Neural progenitor cell (in vitro differentiated cells): ENCODE measurements at regions not wholly inside any gene's neighbourhood (a gene's known extent, or its start where the extent isn't known, plus 50 kb on each side); places are given as distances from the start of the nearest gene placed in this dataset.
A peak's percentile ranks its signal among the peaks of the same experiment; 100 is the strongest.

Source experiments
- DNase-seq: peaks from one replicate; pipeline ENCODE4 v3.0.0-alpha.2; 2016; ENCODE audit warnings: low spot score
- H2AFZ ChIP-seq: fragments of 200-600 bp; sonication (generic); replicated peaks from 2 replicates; pipeline ENCODE4 v1.6.1; 2016; ENCODE audit warnings: antibody characterized with exemption
- H3F3A ChIP-seq: fragments of 200-600 bp; sonication (generic); 2 replicates; pipeline ENCODE4 v1.6.1; 2016; ENCODE audit warnings: antibody characterized with exemption, low read depth
- H3K27ac ChIP-seq: fragments of 200-600 bp; sonication (generic); 2 replicates; pipeline ENCODE4 v1.5.1; 2016; ENCODE audit warnings: mild to moderate bottlenecking
- H3K27me3 ChIP-seq: fragments of 200-600 bp; sonication (generic); 2 replicates; pipeline ENCODE4 v1.6.1; 2016; ENCODE audit warnings: mild to moderate bottlenecking, moderate library complexity
- H3K36me3 ChIP-seq: fragments of 200-600 bp; sonication (generic); 2 replicates; pipeline ENCODE4 v1.5.1; 2016
- H3K4me1 ChIP-seq: fragments of 200-600 bp; sonication (generic); 2 replicates; pipeline ENCODE4 v1.6.1; 2016; ENCODE audit warnings: mixed run types
- H3K4me2 ChIP-seq: fragments of 200-600 bp; sonication (generic); 2 replicates; pipeline ENCODE4 v1.6.1; 2016
- H3K4me3 ChIP-seq: fragments of 200-600 bp; sonication (generic); 2 replicates; pipeline ENCODE4 v1.5.1; 2016
- H3K79me2 ChIP-seq: fragments of 200-600 bp; sonication (generic); 2 replicates; pipeline ENCODE4 v1.6.1; 2016; ENCODE audit warnings: low read depth
- H3K9ac ChIP-seq: fragments of 200-600 bp; sonication (generic); 2 replicates; pipeline ENCODE4 v1.6.1; 2016
- H3K9me3 ChIP-seq: fragments of 200-600 bp; sonication (generic); 2 replicates; pipeline ENCODE4 v1.5.1; 2016; ENCODE audit warnings: low read depth
- H4K20me1 ChIP-seq: fragments of 200-600 bp; sonication (generic); 2 replicates; pipeline ENCODE4 v1.6.1; 2016; ENCODE audit warnings: low read depth
- H3K27ac Mint-ChIP-seq: 3 replicates; pipeline ENCODE4 v1.8.0; 2021; ENCODE audit warnings: mixed read lengths
- H3K27me3 Mint-ChIP-seq: 2 replicates; pipeline ENCODE4 v1.8.0; 2022; ENCODE audit warnings: low read depth, mild to moderate bottlenecking, inconsistent platforms, moderate library complexity, mixed read lengths; ENCODE audit not compliant: insufficient read depth
- H3K36me3 Mint-ChIP-seq: 3 replicates; pipeline ENCODE4 v1.8.0; 2021; ENCODE audit warnings: mixed read lengths
- H3K4me1 Mint-ChIP-seq: 3 replicates; pipeline ENCODE4 v1.8.0; 2021; ENCODE audit warnings: mixed read lengths
- H3K4me3 Mint-ChIP-seq: 3 replicates; pipeline ENCODE4 v1.8.0; 2021; ENCODE audit warnings: mild to moderate bottlenecking, moderate library complexity, mixed read lengths
- H3K9me3 Mint-ChIP-seq: 3 replicates; pipeline ENCODE4 v1.8.0; 2020; ENCODE audit warnings: mixed read lengths
- EZH2 ChIP-seq: fragments of 200-600 bp; sonication (generic); IDR thresholded peaks from 2 replicates; pipeline ENCODE4 v1.6.1; 2017; ENCODE audit warnings: antibody characterized with exemption, mild to moderate bottlenecking, moderate library complexity
- EZH2phosphoT487 ChIP-seq: fragments of 200-600 bp; sonication (generic); IDR thresholded peaks from 2 replicates; pipeline ENCODE4 v1.6.1; 2017; ENCODE audit warnings: antibody characterized with exemption
- TF ChIP-seq, protein P1 (sequence below): fragments of 200-600 bp; sonication (generic); IDR thresholded peaks from 2 replicates; pipeline ENCODE4 v1.5.1; 2017; ENCODE audit warnings: antibody characterized with exemption, mild to moderate bottlenecking

DNA sequence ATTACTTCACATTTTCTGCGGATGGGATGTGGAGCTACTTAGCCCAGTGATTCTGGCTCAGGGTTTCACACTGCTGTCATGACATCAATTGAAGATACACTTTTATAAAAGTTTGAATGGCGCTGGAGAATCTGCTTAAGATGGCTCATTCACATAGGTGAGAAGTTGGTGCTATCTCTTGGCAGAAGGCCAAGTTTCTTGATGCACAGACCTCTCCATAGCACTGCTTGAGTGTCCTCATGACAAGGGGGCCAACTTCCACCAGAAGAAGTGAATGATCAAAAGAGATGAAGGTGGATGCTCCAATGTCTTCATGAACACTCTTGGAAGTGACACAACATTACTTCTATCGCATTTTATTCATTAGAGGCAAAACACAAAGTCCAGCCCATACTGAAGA is 403.7 kb upstream of the CCNG1 start:
- Histone ChIP-seq H3K27ac (no peak overlapping the region), H3K4me1 (no peaks in the 10 kb centered on the region), H3K79me2 (no peaks in the 10 kb centered on the region), H3F3A (no peaks in the 10 kb centered on the region), H3K9ac (no peak overlapping the region), H3K27me3 (no peaks in the 10 kb centered on the region), H3K36me3 (no peaks in the 10 kb centered on the region), H3K4me3 (no peak overlapping the region), H2AFZ (no peak overlapping the region), H3K4me2 (no peak overlapping the region), H4K20me1 (no peaks in the 10 kb centered on the region), H3K9me3 (no peaks in the 10 kb centered on the region)
- H3K27ac Mint-ChIP-seq: no peak overlapping the region
- no peaks in the 10 kb centered on the region for H3K36me3 Mint-ChIP-seq
- no peak for DNase-seq
- H3K4me3 Mint-ChIP-seq: no peak overlapping the region
- H3K9me3 Mint-ChIP-seq: peaks cover 6% of the 10 kb centered on the region
- H3K4me1 Mint-ChIP-seq: peaks cover 2% of the 10 kb centered on the region
- H3K27me3 Mint-ChIP-seq: peaks cover 3% of the 10 kb centered on the region
- TF ChIP-seq, protein P1, sequence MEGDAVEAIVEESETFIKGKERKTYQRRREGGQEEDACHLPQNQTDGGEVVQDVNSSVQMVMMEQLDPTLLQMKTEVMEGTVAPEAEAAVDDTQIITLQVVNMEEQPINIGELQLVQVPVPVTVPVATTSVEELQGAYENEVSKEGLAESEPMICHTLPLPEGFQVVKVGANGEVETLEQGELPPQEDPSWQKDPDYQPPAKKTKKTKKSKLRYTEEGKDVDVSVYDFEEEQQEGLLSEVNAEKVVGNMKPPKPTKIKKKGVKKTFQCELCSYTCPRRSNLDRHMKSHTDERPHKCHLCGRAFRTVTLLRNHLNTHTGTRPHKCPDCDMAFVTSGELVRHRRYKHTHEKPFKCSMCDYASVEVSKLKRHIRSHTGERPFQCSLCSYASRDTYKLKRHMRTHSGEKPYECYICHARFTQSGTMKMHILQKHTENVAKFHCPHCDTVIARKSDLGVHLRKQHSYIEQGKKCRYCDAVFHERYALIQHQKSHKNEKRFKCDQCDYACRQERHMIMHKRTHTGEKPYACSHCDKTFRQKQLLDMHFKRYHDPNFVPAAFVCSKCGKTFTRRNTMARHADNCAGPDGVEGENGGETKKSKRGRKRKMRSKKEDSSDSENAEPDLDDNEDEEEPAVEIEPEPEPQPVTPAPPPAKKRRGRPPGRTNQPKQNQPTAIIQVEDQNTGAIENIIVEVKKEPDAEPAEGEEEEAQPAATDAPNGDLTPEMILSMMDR: no peak
- no peak for TF ChIP-seq EZH2
- no peak for TF ChIP-seq EZH2phosphoT487

DNA sequence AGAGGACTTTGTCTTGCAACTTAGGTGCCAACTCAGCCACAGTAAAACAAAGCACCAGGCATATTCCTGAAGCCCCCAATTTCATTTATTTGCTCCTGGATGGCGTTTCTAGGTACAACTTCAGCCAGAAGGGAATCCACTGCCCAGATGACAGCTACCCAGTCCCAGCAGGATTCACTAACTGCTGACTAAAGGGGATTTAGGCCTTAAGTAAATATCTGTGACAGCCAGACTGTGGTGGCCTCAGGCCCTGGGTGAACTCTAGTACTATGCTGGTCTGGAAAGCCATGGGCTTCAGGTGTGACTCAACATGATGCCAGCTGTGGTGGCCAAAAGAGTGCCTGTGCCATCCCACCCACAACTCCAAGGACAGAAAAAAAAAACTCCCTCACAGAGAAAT is 396.1 kb upstream of the CCNG1 start:
- Histone ChIP-seq H4K20me1 (no peaks in the 10 kb centered on the region), H3K27me3 (no peaks in the 10 kb centered on the region), H3K4me2 (no peak overlapping the region), H3K36me3 (no peaks in the 10 kb centered on the region), H3F3A (no peaks in the 10 kb centered on the region), H3K4me1 (no peaks in the 10 kb centered on the region), H2AFZ (no peak overlapping the region), H3K27ac (no peak overlapping the region), H3K9me3 (no peaks in the 10 kb centered on the region), H3K4me3 (no peak overlapping the region), H3K79me2 (no peaks in the 10 kb centered on the region), H3K9ac (no peak overlapping the region)
- no peaks in the 10 kb centered on the region for H3K36me3 Mint-ChIP-seq
- TF ChIP-seq EZH2 (no peak), EZH2phosphoT487 (no peak)
- TF ChIP-seq, protein P1: no peak
- peaks cover under 1% of the 10 kb centered on the region for H3K9me3 Mint-ChIP-seq
- no peak for DNase-seq
- H3K4me3 Mint-ChIP-seq: no peak overlapping the region
- no peak overlapping the region for H3K27ac Mint-ChIP-seq
- H3K4me1 Mint-ChIP-seq: no peaks in the 10 kb centered on the region
- no peaks in the 10 kb centered on the region for H3K27me3 Mint-ChIP-seq

DNA sequence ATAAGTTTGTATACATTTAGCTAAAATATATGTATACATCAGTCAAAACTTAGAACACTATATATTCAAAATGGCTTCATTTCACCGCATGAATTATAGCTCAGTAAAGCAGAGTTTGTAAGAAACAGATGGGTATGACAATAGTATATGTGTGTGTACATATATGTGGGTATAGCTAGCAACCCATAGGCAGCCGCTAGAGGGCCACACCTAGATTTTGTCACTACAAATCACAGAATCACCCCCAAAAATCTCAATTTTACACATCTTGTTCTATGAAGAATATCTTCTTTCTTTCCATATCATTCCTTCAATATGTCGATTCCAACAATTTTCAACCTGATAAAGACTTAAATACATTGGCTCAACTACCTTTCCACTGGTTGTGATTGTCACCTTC is 357.8 kb upstream of the CCNG1 start:
- no peak overlapping the region for H3K9ac ChIP-seq
- H2AFZ ChIP-seq: no peak overlapping the region
- Mint-ChIP-seq H3K27me3 (peaks cover 2% of the 10 kb centered on the region), H3K4me3 (no peak overlapping the region), H3K36me3 (no peaks in the 10 kb centered on the region), H3K27ac (no peak overlapping the region), H3K9me3 (peaks cover 8% of the 10 kb centered on the region), H3K4me1 (no peaks in the 10 kb centered on the region)
- TF ChIP-seq, protein P1: peak; percentile 58
- TF ChIP-seq EZH2 (no peak), EZH2phosphoT487 (no peak)
- no peaks in the 10 kb centered on the region for H3K9me3 ChIP-seq
- H3K27me3 ChIP-seq: no peaks in the 10 kb centered on the region
- no peak for DNase-seq
- no peaks in the 10 kb centered on the region for H3F3A ChIP-seq
- no peak overlapping the region for H3K27ac ChIP-seq
- no peaks in the 10 kb centered on the region for H3K4me1 ChIP-seq
- no peaks in the 10 kb centered on the region for H3K79me2 ChIP-seq
- H4K20me1 ChIP-seq: no peaks in the 10 kb centered on the region
- H3K36me3 ChIP-seq: no peaks in the 10 kb centered on the region
- no peak overlapping the region for H3K4me3 ChIP-seq
- no peak overlapping the region for H3K4me2 ChIP-seq

DNA sequence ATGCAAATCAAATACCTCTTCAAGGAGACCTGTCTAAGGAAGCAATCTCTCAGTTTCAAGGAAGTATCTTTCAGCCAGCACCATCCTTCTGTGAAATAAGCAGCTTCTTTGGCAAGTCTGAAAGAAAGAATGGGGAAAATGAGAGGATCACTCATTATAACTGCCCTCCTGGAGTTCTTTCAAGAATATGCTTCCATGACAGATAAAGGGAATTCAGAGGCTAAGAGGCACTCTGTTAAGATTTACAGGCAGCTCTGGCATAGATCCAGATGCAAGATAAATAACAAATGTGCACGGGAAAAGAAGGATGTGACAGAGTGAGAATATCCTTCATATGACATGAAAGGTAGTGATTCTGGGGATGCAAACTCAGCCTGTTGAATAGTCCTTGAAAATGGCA is 348.2 kb upstream of the CCNG1 start:
- H3K4me2 ChIP-seq: peak overlapping the region; percentile 34
- no peak overlapping the region for H3K27ac ChIP-seq
- TF ChIP-seq, protein P1: no peak
- TF ChIP-seq EZH2: no peak
- no peak for TF ChIP-seq EZH2phosphoT487
- no peaks in the 10 kb centered on the region for H3K27me3 ChIP-seq
- peak; percentile 11 for DNase-seq
- H2AFZ ChIP-seq: no peak overlapping the region
- Mint-ChIP-seq H3K4me1 (peaks cover 8% of the 10 kb centered on the region), H3K27ac (no peak overlapping the region), H3K9me3 (no peaks in the 10 kb centered on the region), H3K4me3 (no peak overlapping the region), H3K27me3 (no peaks in the 10 kb centered on the region), H3K36me3 (no peaks in the 10 kb centered on the region)
- no peak overlapping the region for H3K4me3 ChIP-seq
- no peaks in the 10 kb centered on the region for H3F3A ChIP-seq
- H3K9me3 ChIP-seq: no peaks in the 10 kb centered on the region
- peaks cover 14% of the 10 kb centered on the region for H3K4me1 ChIP-seq
- H3K36me3 ChIP-seq: no peaks in the 10 kb centered on the region
- no peak overlapping the region for H3K9ac ChIP-seq
- no peaks in the 10 kb centered on the region for H3K79me2 ChIP-seq
- no peaks in the 10 kb centered on the region for H4K20me1 ChIP-seq
